Pancreas (tissue), 10 donors: ENCODE measurements at regions not wholly inside any gene's neighbourhood (a gene's known extent, or its start where the extent isn't known, plus 50 kb on each side); places are given as distances from the start of the nearest gene placed in this dataset.
A peak's percentile ranks its signal among the peaks of the same experiment; 100 is the strongest.

Source experiments
- ATAC-seq, 4 donors: fragments of 200-7000 bp; cut with Tn5 transposase; one replicate each; pipeline versions ENCODE4 v1.8.0 to v1.9.1; 2020; ENCODE audit warnings: mild to moderate bottlenecking in 4 of 4, moderate library complexity in 4 of 4
- DNase-seq, 6 donors: peaks; one replicate each; pipeline ENCODE4 v3.0.0-alpha.2; 2020
- FAIRE-seq: peaks from 2 replicates; lab custom pipeline; 2012; peaks lifted over from hg19 to GRCh38; lab: Jason Lieb, UNC
- H3K27ac ChIP-seq, 4 donors: fragments of 200-600 bp; sonication (generic); 1 replicate in 3 of 4; 2 replicates in 1 of 4; pipeline versions ENCODE4 v1.5.0 to v1.8.0; 2020
- H3K27me3 ChIP-seq, 4 donors: fragments of 200-600 bp; one replicate each; pipeline ENCODE4 v1.8.0; 2021
- H3K36me3 ChIP-seq, 3 donors: fragments of 200-600 bp; sonication (generic) in 1 of 3; one replicate each; pipeline versions ENCODE4 v1.5.0 to v1.8.0; 2020 to 2021
- H3K4me1 ChIP-seq, 3 donors: fragments of 200-600 bp; one replicate each; pipeline ENCODE4 v1.8.0; 2021
- H3K4me3 ChIP-seq, 4 donors: fragments of 200-600 bp; sonication (generic) in 2 of 4; one replicate each; pipeline versions ENCODE4 v1.5.0 to v1.8.0; 2020 to 2021
- H3K9me3 ChIP-seq, 4 donors: fragments of 200-600 bp; one replicate each; pipeline ENCODE4 v1.8.0; 2021
- WGBS, 2 donors: extraction: QIAGEN DNeasy Blood & Tissue Kit; methylation state at CpG; one replicate each; pipeline ENCODE4 v1.1.7; 2013; 5-methylcytosine and 5-hydroxymethylcytosine counted together
- intact Hi-C, 3 donors: fragments of 100-400 bp; cut with DNase I; formaldehyde crosslinking; loops; one replicate each; pipeline versions ENCODE4 v1.11.1 to v1.14.2; 2022
- TF ChIP-seq, protein P1 (sequence below), 4 donors: fragments of 200-600 bp; sonication (generic) in 3 of 4; IDR thresholded peaks; one replicate each; pipeline versions ENCODE4 v1.5.0 to v1.8.0; 2021; ENCODE audit warnings: antibody characterized with exemption in 4 of 4
- donor health status: healthy with polysubstance abuse.
- donor health status: DM: no; HTN: no; CAD: no; lungs with moderate emphysema.
- donor health status: DM: no; HTN: no; CAD: no.
- donor health status: control.
- donor health status: control.
- donor health status: Bipolar disorder and iron deficiency.
- donor health status: DM: yes; HTN: yes; CAD: no.
- donor health status: DM: no; HTN: no; CAD: no.
- donor health status: DM: no; HTN: no; CAD: no.
- donor health status: DM: yes; HTN: yes; CAD: no.

DNA sequence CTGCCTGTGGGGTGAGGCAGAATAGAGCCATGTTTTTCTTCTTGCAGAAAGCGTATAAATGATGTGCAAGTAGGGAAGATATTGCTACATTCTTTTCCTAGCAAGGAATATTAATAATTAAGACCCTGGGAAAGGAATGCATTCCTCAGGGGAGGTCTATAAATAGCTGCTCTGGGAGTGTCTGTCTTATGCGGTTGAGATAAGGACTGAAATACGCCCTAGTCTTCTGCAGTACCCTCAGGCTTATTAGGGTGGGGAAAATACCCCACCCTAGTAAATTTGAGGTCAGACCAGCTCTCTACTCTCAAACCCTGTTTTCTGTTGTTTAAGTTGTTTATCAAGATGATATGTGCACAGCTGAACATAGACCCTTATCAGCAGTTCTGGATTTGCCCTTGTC, 155.9 kb upstream of the HMCN1 start:
- FAIRE-seq, result no peak
- H3K4me3 ChIP-seq, result no peak overlapping the region
- peaks cover 0 to 3% (median 0%) of the 10 kb centered on the region in 3 donors for H3K4me1 ChIP-seq
- no peak for ATAC-seq
- H3K27ac ChIP-seq, result no peak overlapping the region
- no peaks in the 10 kb centered on the region for H3K9me3 ChIP-seq
- WGBS, 2 donors, result 84 to 89% methylated on average over 3 of the region's 3 CpGs
- TF ChIP-seq, protein P1, sequence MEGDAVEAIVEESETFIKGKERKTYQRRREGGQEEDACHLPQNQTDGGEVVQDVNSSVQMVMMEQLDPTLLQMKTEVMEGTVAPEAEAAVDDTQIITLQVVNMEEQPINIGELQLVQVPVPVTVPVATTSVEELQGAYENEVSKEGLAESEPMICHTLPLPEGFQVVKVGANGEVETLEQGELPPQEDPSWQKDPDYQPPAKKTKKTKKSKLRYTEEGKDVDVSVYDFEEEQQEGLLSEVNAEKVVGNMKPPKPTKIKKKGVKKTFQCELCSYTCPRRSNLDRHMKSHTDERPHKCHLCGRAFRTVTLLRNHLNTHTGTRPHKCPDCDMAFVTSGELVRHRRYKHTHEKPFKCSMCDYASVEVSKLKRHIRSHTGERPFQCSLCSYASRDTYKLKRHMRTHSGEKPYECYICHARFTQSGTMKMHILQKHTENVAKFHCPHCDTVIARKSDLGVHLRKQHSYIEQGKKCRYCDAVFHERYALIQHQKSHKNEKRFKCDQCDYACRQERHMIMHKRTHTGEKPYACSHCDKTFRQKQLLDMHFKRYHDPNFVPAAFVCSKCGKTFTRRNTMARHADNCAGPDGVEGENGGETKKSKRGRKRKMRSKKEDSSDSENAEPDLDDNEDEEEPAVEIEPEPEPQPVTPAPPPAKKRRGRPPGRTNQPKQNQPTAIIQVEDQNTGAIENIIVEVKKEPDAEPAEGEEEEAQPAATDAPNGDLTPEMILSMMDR (IDR thresholded peaks at IDR 0.05), result no peak
- intact Hi-C loops, result no loop called here
- no peaks in the 10 kb centered on the region for H3K27me3 ChIP-seq
- DNase-seq, result no peak
- H3K36me3 ChIP-seq, result no peaks in the 10 kb centered on the region

DNA sequence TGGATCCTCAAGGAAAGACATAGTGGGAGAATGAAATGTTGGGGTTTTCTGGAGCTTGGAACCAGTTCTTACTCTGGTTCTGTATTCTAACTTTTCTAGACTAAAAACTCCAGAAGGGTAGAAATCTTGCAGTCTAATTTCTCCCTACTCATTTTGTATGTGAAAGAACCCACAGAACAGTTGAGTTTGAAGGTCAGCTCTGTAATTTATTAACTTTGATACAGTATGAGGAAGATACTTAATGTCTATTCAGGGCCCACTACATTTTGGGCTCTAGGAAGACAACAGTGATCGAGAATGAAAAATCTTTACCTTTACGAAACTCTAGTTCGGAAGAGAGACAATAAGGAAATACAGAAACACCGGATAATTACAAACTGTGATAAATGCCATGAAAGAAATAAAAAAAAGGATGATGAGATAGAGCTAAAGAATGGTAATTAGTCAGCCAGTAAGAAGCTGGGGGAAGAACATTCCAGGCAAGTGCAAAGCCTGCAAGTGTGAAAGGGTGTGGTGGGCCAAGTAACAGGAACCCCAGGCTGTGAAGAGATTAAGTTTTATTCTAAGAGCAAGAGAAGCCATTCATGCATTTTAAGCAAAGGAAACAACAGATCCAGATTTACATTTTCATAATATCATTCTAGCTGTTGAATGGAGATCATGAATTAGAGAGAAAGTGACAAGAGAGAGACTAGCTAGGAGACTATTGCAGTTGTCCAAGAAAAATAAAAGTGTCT, 159.9 kb upstream of the HMCN1 start:
- Histone ChIP-seq H3K36me3 (no peaks in the 10 kb centered on the region), H3K27me3 (no peaks in the 10 kb centered on the region), H3K4me3 (no peak overlapping the region), H3K4me1 (peaks cover 0 to 6% (median 0%) of the 10 kb centered on the region in 3 donors), H3K9me3 (no peaks in the 10 kb centered on the region), H3K27ac (no peak overlapping the region)
- FAIRE-seq (no peak), ATAC-seq (no peak), DNase-seq (no peak)
- intact Hi-C loops, result no loop called here
- 83 to 84% methylated on average over 4 of the region's 4 CpGs for WGBS, 2 donors
- TF ChIP-seq, protein P1 (IDR thresholded peaks at IDR 0.05), result no peak

DNA sequence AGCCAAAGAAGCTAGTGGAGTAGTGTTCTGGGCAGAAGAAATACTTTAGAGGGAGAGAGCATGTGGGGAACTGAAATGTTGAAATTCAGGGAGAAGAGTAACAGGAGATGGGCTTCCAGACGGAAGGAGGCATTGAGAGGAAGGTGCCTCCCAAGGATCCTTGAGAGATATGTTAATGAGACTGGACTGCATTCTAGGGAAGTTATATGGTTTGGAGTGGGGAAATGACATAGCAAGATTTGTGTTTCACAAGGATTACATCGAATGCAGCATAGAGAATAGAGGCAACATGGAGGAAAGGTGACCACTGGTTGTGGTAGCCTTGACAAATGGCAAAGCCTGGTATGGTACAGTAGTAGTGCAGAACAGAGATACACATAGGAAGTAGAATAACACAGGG, 160.5 kb upstream of the HMCN1 start:
- intact Hi-C loops, result no loop called here
- Histone ChIP-seq H3K36me3 (no peaks in the 10 kb centered on the region), H3K4me3 (no peak overlapping the region), H3K4me1 (peaks cover 0 to 6% (median 0%) of the 10 kb centered on the region in 3 donors), H3K27ac (no peak overlapping the region), H3K9me3 (no peaks in the 10 kb centered on the region), H3K27me3 (no peaks in the 10 kb centered on the region)
- TF ChIP-seq, protein P1 (IDR thresholded peaks at IDR 0.05), result no peak
- WGBS, 2 donors, result 69 to 88% methylated on average over 2 of the region's 2 CpGs
- DNase-seq (no peak), FAIRE-seq (no peak), ATAC-seq (no peak)

DNA sequence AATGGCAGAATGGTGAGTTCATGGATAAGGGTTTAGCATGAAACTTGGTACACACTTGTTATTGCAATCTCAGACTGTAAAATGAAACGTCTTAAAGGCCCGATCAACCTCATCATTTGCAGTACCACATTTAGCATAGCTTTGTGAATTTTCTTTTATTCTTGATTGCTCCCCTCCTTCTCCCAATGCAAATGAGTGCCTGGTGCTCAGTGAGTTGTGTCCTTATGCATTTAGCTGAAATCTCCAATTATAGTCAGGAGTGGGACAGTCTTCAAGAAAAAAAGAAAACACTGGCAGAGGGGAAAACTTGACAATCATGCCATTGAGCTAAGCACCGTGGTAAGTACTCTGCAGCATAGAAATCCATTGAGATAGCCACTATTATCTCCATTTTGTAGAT, 161.0 kb upstream of the HMCN1 start:
- 75 to 89% methylated on average over 3 of the region's 3 CpGs for WGBS, 2 donors
- TF ChIP-seq, protein P1 (IDR thresholded peaks at IDR 0.05), result no peak
- no peak for DNase-seq
- Histone ChIP-seq H3K36me3 (no peaks in the 10 kb centered on the region), H3K27ac (no peak overlapping the region), H3K4me3 (no peak overlapping the region), H3K4me1 (peaks cover 0 to 6% (median 0%) of the 10 kb centered on the region in 3 donors), H3K9me3 (no peaks in the 10 kb centered on the region), H3K27me3 (no peaks in the 10 kb centered on the region)
- no peak for ATAC-seq
- FAIRE-seq, result no peak
- intact Hi-C loops, result no loop called here

GRCh38 chr1:185570962-185571361, 163.2 kb upstream of the HMCN1 start:
- H3K27me3 ChIP-seq, result no peaks in the 10 kb centered on the region

More at GRCh38 chr1:185570962-185571361, 163.2 kb upstream of the HMCN1 start:
- intact Hi-C loops, result no loop called here
- H3K4me3 ChIP-seq, result no peak overlapping the region
- FAIRE-seq (no peak), DNase-seq (no peak), ATAC-seq (peak in 3 of 4 donors; percentile 47 to 63 (median 51))
- peaks cover 0 to 12% (median 11%) of the 10 kb centered on the region in 3 donors for H3K4me1 ChIP-seq
- H3K9me3 ChIP-seq, result no peaks in the 10 kb centered on the region
- TF ChIP-seq, protein P1 (IDR thresholded peaks at IDR 0.05), result no peak
- no peaks in the 10 kb centered on the region for H3K36me3 ChIP-seq
- WGBS, 2 donors, result 46 to 62% methylated on average over 5 of the region's 5 CpGs
- H3K27ac ChIP-seq, result peak overlapping the region in 3 of 4 donors; percentile 10 to 47 (median 23)
